GM18909 (cell line): ENCODE measurements at regions not wholly inside any gene's neighbourhood (a gene's known extent, or its start where the extent isn't known, plus 50 kb on each side); places are given as distances from the start of the nearest gene placed in this dataset.
"Not testable (repeated sequence)": the region's sequence is repeated elsewhere in the genome, so short reads cannot be mapped to it uniquely, and the experiment has no call there.

Experiments used
- ATAC-seq: cut with Tn5 transposase; IDR thresholded peaks from one replicate; pipeline ENCODE4 v1.9.1; 2021; ENCODE audit warnings: mild to moderate bottlenecking; ENCODE audit not compliant: unreplicated experiment, poor library complexity

GRCh38 chr18:45335282-45336043 is 279.8 kb upstream of the SLC14A2 start:
- no peak for ATAC-seq

- no peak for ATAC-seq
Observed at GRCh38 chr18:45336448-45336847, 278.8 kb upstream of the SLC14A2 start.

GRCh38 chr18:45337477-45337876 is 277.8 kb upstream of the SLC14A2 start:
- ATAC-seq = no peak

- ATAC-seq = no peak
Observed at GRCh38 chr18:45339810-45340550, 275.3 kb upstream of the SLC14A2 start.

GRCh38 chr18:45340884-45341283 is 274.4 kb upstream of the SLC14A2 start:
- ATAC-seq = no peak

GRCh38 chr18:45341454-45341853 is 273.8 kb upstream of the SLC14A2 start:
- ATAC-seq = no peak

- no peak for ATAC-seq
Observed at GRCh38 chr18:45342166-45342565, 273.1 kb upstream of the SLC14A2 start.

GRCh38 chr18:45342653-45343052 is 272.6 kb upstream of the SLC14A2 start:
- ATAC-seq = no peak

- no peak for ATAC-seq
Observed at GRCh38 chr18:45343365-45343764, 271.9 kb upstream of the SLC14A2 start.

- ATAC-seq = not testable (repeated sequence)
Observed at GRCh38 chr18:45344680-45345079, 270.6 kb upstream of the SLC14A2 start.

GRCh38 chr18:45349019-45349418 is 266.3 kb upstream of the SLC14A2 start:
- ATAC-seq = no peak

- no peak for ATAC-seq
Observed at GRCh38 chr18:45349467-45349866, 265.8 kb upstream of the SLC14A2 start.

- no peak for ATAC-seq
Observed at GRCh38 chr18:45350404-45351156, 264.7 kb upstream of the SLC14A2 start.

- no peak for ATAC-seq
Observed at GRCh38 chr18:45352874-45353273, 262.4 kb upstream of the SLC14A2 start.

GRCh38 chr18:45353530-45353929 is 261.7 kb upstream of the SLC14A2 start:
- no peak for ATAC-seq

GRCh38 chr18:45355944-45356520 is 259.2 kb upstream of the SLC14A2 start:
- ATAC-seq = no peak

GRCh38 chr18:45357686-45358470 is 257.4 kb upstream of the SLC14A2 start:
- no peak for ATAC-seq

GRCh38 chr18:45359275-45360009 is 255.8 kb upstream of the SLC14A2 start:
- ATAC-seq = no peak

- ATAC-seq = no peak
Observed at GRCh38 chr18:45361125-45361851, 254.0 kb upstream of the SLC14A2 start.
